ENCODE measurements at regions not wholly inside any gene's neighbourhood (a gene's known extent, or its start where the extent isn't known, plus 50 kb on each side); places are given as distances from the start of the nearest gene placed in this dataset.

GRCh38 chr6:148192310-148192709 is 150.3 kb upstream of the SASH1 start:
- H3K79me1 ChIP-seq (ENCODE audit: low read length): no peaks in the 10 kb centered on the region
- DNase-seq: no peak
- no peak overlapping the region for H3K18ac ChIP-seq (ENCODE audit: low read length)
- no peak overlapping the region for H3K27ac ChIP-seq (ENCODE audit: low read depth, low read length)
- no peak overlapping the region for H2BK5ac ChIP-seq (ENCODE audit: low read length)
- H4K8ac ChIP-seq (ENCODE audit: low read depth, low read length): no peak overlapping the region
- H3K56ac ChIP-seq (ENCODE audit: low read length): no peak overlapping the region
- H3K4me2 ChIP-seq (ENCODE audit: low read length): no peak overlapping the region
- no CpG with 5 or more reads among the region's 4 CpGs for WGBS (ENCODE audit: extremely low coverage, insufficient coverage, low lambda C conversion rate)
- no peaks in the 10 kb centered on the region for H3K79me2 ChIP-seq (ENCODE audit: control insufficient read depth, insufficient read depth, low read length)
- H3K23ac ChIP-seq (ENCODE audit: low read length): no peak overlapping the region
- no peak overlapping the region for H2BK120ac ChIP-seq (ENCODE audit: low read depth, low read length)
- no peak overlapping the region for H2AK5ac ChIP-seq (ENCODE audit: low read length)
- no peaks in the 10 kb centered on the region for H3K4me1 ChIP-seq (ENCODE audit: control insufficient read depth, low read depth, low read length)
- no peak overlapping the region for H3K4me3 ChIP-seq (ENCODE audit: low read length)
- H2BK15ac ChIP-seq (replicated peaks; ENCODE audit: low read depth): no peak overlapping the region
- H4K5ac ChIP-seq (ENCODE audit: low read length): no peak overlapping the region
- H3K27me3 ChIP-seq (ENCODE audit: insufficient read depth, low read length, poor library complexity): no peaks in the 10 kb centered on the region
- no peaks in the 10 kb centered on the region for H3K36me3 ChIP-seq (ENCODE audit: control insufficient read depth, insufficient read depth, low read length)
- no peak overlapping the region for H3K4ac ChIP-seq (ENCODE audit: low read depth, low read length)
- H3K9ac ChIP-seq (ENCODE audit: low read length): no peak overlapping the region

- no peaks in the 10 kb centered on the region for H3K36me3 ChIP-seq (ENCODE audit: control insufficient read depth, insufficient read depth, low read length)
- no peak overlapping the region for H2BK120ac ChIP-seq (ENCODE audit: low read depth, low read length)
- no peaks in the 10 kb centered on the region for H3K79me1 ChIP-seq (ENCODE audit: low read length)
- no peak overlapping the region for H4K8ac ChIP-seq (ENCODE audit: low read depth, low read length)
- no peak overlapping the region for H3K27ac ChIP-seq (ENCODE audit: low read depth, low read length)
- H3K56ac ChIP-seq (ENCODE audit: low read length): no peak overlapping the region
- H3K9ac ChIP-seq (ENCODE audit: low read length): no peak overlapping the region
- H3K4ac ChIP-seq (ENCODE audit: low read depth, low read length): no peak overlapping the region
- no peak overlapping the region for H2BK5ac ChIP-seq (ENCODE audit: low read length)
- no peak overlapping the region for H3K4me2 ChIP-seq (ENCODE audit: low read length)
- WGBS (ENCODE audit: extremely low coverage, insufficient coverage, low lambda C conversion rate): no CpG with 5 or more reads among the region's 5 CpGs
- no peak for DNase-seq
- no peak overlapping the region for H2AK5ac ChIP-seq (ENCODE audit: low read length)
- no peak overlapping the region for H2BK15ac ChIP-seq (replicated peaks; ENCODE audit: low read depth)
- no peak overlapping the region for H4K5ac ChIP-seq (ENCODE audit: low read length)
- H3K23ac ChIP-seq (ENCODE audit: low read length): no peak overlapping the region
- no peak overlapping the region for H3K18ac ChIP-seq (ENCODE audit: low read length)
- H3K4me1 ChIP-seq (ENCODE audit: control insufficient read depth, low read depth, low read length): no peaks in the 10 kb centered on the region
- no peak overlapping the region for H3K4me3 ChIP-seq (ENCODE audit: low read length)
- no peaks in the 10 kb centered on the region for H3K79me2 ChIP-seq (ENCODE audit: control insufficient read depth, insufficient read depth, low read length)
- no peaks in the 10 kb centered on the region for H3K27me3 ChIP-seq (ENCODE audit: insufficient read depth, low read length, poor library complexity)
Measured at GRCh38 chr6:148193063-148193680, 149.5 kb upstream of the SASH1 start.

GRCh38 chr6:148195511-148195910 is 147.1 kb upstream of the SASH1 start:
- H3K79me2 ChIP-seq (ENCODE audit: control insufficient read depth, insufficient read depth, low read length): no peaks in the 10 kb centered on the region
- H2BK120ac ChIP-seq (ENCODE audit: low read depth, low read length): no peak overlapping the region
- no peak overlapping the region for H3K23ac ChIP-seq (ENCODE audit: low read length)
- no peak overlapping the region for H3K4me3 ChIP-seq (ENCODE audit: low read length)
- no peaks in the 10 kb centered on the region for H3K27me3 ChIP-seq (ENCODE audit: insufficient read depth, low read length, poor library complexity)
- no peak overlapping the region for H4K5ac ChIP-seq (ENCODE audit: low read length)
- H2AK5ac ChIP-seq (ENCODE audit: low read length): no peak overlapping the region
- H2BK15ac ChIP-seq (replicated peaks; ENCODE audit: low read depth): no peak overlapping the region
- H3K79me1 ChIP-seq (ENCODE audit: low read length): no peaks in the 10 kb centered on the region
- no peak overlapping the region for H4K8ac ChIP-seq (ENCODE audit: low read depth, low read length)
- no peak overlapping the region for H3K27ac ChIP-seq (ENCODE audit: low read depth, low read length)
- H3K4ac ChIP-seq (ENCODE audit: low read depth, low read length): no peak overlapping the region
- no peak overlapping the region for H3K56ac ChIP-seq (ENCODE audit: low read length)
- no peak overlapping the region for H3K9ac ChIP-seq (ENCODE audit: low read length)
- H3K4me1 ChIP-seq (ENCODE audit: control insufficient read depth, low read depth, low read length): no peaks in the 10 kb centered on the region
- WGBS (ENCODE audit: extremely low coverage, insufficient coverage, low lambda C conversion rate): no CpG with 5 or more reads among the region's 5 CpGs
- H2BK5ac ChIP-seq (ENCODE audit: low read length): no peak overlapping the region
- no peak for DNase-seq
- no peak overlapping the region for H3K4me2 ChIP-seq (ENCODE audit: low read length)
- H3K36me3 ChIP-seq (ENCODE audit: control insufficient read depth, insufficient read depth, low read length): no peaks in the 10 kb centered on the region
- H3K18ac ChIP-seq (ENCODE audit: low read length): no peak overlapping the region

GRCh38 chr6:148199584-148199983 is 143.1 kb upstream of the SASH1 start:
- Histone ChIP-seq H2BK5ac (ENCODE audit: low read length) (no peak overlapping the region), H3K36me3 (ENCODE audit: control insufficient read depth, insufficient read depth, low read length) (no peaks in the 10 kb centered on the region), H2BK15ac (replicated peaks; ENCODE audit: low read depth) (no peak overlapping the region), H3K4ac (ENCODE audit: low read depth, low read length) (no peak overlapping the region), H4K5ac (ENCODE audit: low read length) (no peak overlapping the region), H3K56ac (ENCODE audit: low read length) (no peak overlapping the region), H3K27ac (ENCODE audit: low read depth, low read length) (no peak overlapping the region), H3K9ac (ENCODE audit: low read length) (no peak overlapping the region), H3K23ac (ENCODE audit: low read length) (no peak overlapping the region), H2AK5ac (ENCODE audit: low read length) (no peak overlapping the region), H3K4me2 (ENCODE audit: low read length) (no peak overlapping the region), H4K8ac (ENCODE audit: low read depth, low read length) (no peak overlapping the region), H3K18ac (ENCODE audit: low read length) (no peak overlapping the region), H3K27me3 (ENCODE audit: insufficient read depth, low read length, poor library complexity) (no peaks in the 10 kb centered on the region), H3K4me1 (ENCODE audit: control insufficient read depth, low read depth, low read length) (no peaks in the 10 kb centered on the region), H2BK120ac (ENCODE audit: low read depth, low read length) (no peak overlapping the region), H3K79me1 (ENCODE audit: low read length) (no peaks in the 10 kb centered on the region), H3K79me2 (ENCODE audit: control insufficient read depth, insufficient read depth, low read length) (no peaks in the 10 kb centered on the region), H3K4me3 (ENCODE audit: low read length) (no peak overlapping the region)
- no CpG with 5 or more reads among the region's 3 CpGs for WGBS (ENCODE audit: extremely low coverage, insufficient coverage, low lambda C conversion rate)
- no peak for DNase-seq

- Histone ChIP-seq H3K4me1 (ENCODE audit: control insufficient read depth, low read depth, low read length) (no peaks in the 10 kb centered on the region), H2BK5ac (ENCODE audit: low read length) (no peak overlapping the region), H2BK15ac (replicated peaks; ENCODE audit: low read depth) (no peak overlapping the region), H3K36me3 (ENCODE audit: control insufficient read depth, insufficient read depth, low read length) (no peaks in the 10 kb centered on the region), H3K18ac (ENCODE audit: low read length) (no peak overlapping the region), H3K4me2 (ENCODE audit: low read length) (no peak overlapping the region), H3K27me3 (ENCODE audit: insufficient read depth, low read length, poor library complexity) (no peaks in the 10 kb centered on the region), H2BK120ac (ENCODE audit: low read depth, low read length) (no peak overlapping the region), H3K9ac (ENCODE audit: low read length) (no peak overlapping the region), H4K5ac (ENCODE audit: low read length) (no peak overlapping the region), H3K4ac (ENCODE audit: low read depth, low read length) (no peak overlapping the region), H3K23ac (ENCODE audit: low read length) (no peak overlapping the region), H3K27ac (ENCODE audit: low read depth, low read length) (no peak overlapping the region), H3K4me3 (ENCODE audit: low read length) (no peak overlapping the region), H3K56ac (ENCODE audit: low read length) (no peak overlapping the region), H3K79me2 (ENCODE audit: control insufficient read depth, insufficient read depth, low read length) (no peaks in the 10 kb centered on the region), H4K8ac (ENCODE audit: low read depth, low read length) (no peak overlapping the region), H2AK5ac (ENCODE audit: low read length) (no peak overlapping the region), H3K79me1 (ENCODE audit: low read length) (no peaks in the 10 kb centered on the region)
- no CpG with 5 or more reads among the region's 10 CpGs for WGBS (ENCODE audit: extremely low coverage, insufficient coverage, low lambda C conversion rate)
- no peak for DNase-seq
Measured at GRCh38 chr6:148200293-148200692, 142.3 kb upstream of the SASH1 start.

- Histone ChIP-seq H3K4ac (ENCODE audit: low read depth, low read length) (no peak overlapping the region), H3K23ac (ENCODE audit: low read length) (no peak overlapping the region), H3K18ac (ENCODE audit: low read length) (no peak overlapping the region), H2BK15ac (replicated peaks; ENCODE audit: low read depth) (no peak overlapping the region), H3K36me3 (ENCODE audit: control insufficient read depth, insufficient read depth, low read length) (no peaks in the 10 kb centered on the region), H2BK5ac (ENCODE audit: low read length) (no peak overlapping the region), H3K9ac (ENCODE audit: low read length) (no peak overlapping the region), H3K4me1 (ENCODE audit: control insufficient read depth, low read depth, low read length) (no peaks in the 10 kb centered on the region), H2BK120ac (ENCODE audit: low read depth, low read length) (no peak overlapping the region), H4K8ac (ENCODE audit: low read depth, low read length) (no peak overlapping the region), H4K5ac (ENCODE audit: low read length) (no peak overlapping the region), H3K27ac (ENCODE audit: low read depth, low read length) (no peak overlapping the region), H3K79me1 (ENCODE audit: low read length) (no peaks in the 10 kb centered on the region), H3K79me2 (ENCODE audit: control insufficient read depth, insufficient read depth, low read length) (no peaks in the 10 kb centered on the region), H2AK5ac (ENCODE audit: low read length) (no peak overlapping the region), H3K4me3 (ENCODE audit: low read length) (no peak overlapping the region), H3K56ac (ENCODE audit: low read length) (no peak overlapping the region), H3K4me2 (ENCODE audit: low read length) (no peak overlapping the region), H3K27me3 (ENCODE audit: insufficient read depth, low read length, poor library complexity) (no peaks in the 10 kb centered on the region)
- WGBS (ENCODE audit: extremely low coverage, insufficient coverage, low lambda C conversion rate): no CpG with 5 or more reads among the region's 3 CpGs
- DNase-seq: no peak
Measured at GRCh38 chr6:148200781-148201180, 141.9 kb upstream of the SASH1 start.
